ENCODE measurements at regions not wholly inside any gene's neighbourhood (a gene's known extent, or its start where the extent isn't known, plus 50 kb on each side); places are given as distances from the start of the nearest gene placed in this dataset.

DNA sequence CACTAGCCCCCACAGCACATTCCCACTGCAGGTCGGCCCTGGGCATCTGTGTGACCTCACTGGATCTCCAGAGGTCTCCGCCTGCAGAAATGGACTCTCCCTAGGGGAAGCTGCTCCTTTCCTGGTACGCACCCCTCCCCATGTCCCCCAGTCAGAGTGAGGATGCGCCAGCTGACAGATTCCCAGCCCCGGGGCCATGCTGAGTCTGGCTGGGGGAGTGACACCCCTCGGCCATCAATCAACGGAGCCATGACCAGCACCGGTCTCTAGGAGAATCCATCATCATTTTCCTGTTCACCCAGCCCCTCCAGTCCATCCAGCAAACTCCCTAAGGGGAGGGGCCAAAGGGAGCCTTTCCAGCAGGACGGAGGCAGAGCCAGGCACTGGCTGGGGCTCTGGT, 68.7 kb upstream of the PAX7 start:
- Histone ChIP-seq H3K36me3 (no peaks in the 10 kb centered on the region), H3K27me3 (peaks cover 50% of the 10 kb centered on the region), H3K4me3 (ENCODE audit: low read depth in 1 of 2, low read length in 1 of 2) (no peak overlapping the region), H3K4me1 (ENCODE audit: control insufficient read depth in 1 of 2, insufficient read depth in 1 of 2, low read depth in 1 of 2, low read length in 1 of 2) (no peaks in the 10 kb centered on the region), H3K27ac (no peak overlapping the region), H3K9me3 (no peaks in the 10 kb centered on the region)
- TF ChIP-seq, protein P1, sequence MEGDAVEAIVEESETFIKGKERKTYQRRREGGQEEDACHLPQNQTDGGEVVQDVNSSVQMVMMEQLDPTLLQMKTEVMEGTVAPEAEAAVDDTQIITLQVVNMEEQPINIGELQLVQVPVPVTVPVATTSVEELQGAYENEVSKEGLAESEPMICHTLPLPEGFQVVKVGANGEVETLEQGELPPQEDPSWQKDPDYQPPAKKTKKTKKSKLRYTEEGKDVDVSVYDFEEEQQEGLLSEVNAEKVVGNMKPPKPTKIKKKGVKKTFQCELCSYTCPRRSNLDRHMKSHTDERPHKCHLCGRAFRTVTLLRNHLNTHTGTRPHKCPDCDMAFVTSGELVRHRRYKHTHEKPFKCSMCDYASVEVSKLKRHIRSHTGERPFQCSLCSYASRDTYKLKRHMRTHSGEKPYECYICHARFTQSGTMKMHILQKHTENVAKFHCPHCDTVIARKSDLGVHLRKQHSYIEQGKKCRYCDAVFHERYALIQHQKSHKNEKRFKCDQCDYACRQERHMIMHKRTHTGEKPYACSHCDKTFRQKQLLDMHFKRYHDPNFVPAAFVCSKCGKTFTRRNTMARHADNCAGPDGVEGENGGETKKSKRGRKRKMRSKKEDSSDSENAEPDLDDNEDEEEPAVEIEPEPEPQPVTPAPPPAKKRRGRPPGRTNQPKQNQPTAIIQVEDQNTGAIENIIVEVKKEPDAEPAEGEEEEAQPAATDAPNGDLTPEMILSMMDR (IDR thresholded peaks at IDR 0.05), result no peak

DNA sequence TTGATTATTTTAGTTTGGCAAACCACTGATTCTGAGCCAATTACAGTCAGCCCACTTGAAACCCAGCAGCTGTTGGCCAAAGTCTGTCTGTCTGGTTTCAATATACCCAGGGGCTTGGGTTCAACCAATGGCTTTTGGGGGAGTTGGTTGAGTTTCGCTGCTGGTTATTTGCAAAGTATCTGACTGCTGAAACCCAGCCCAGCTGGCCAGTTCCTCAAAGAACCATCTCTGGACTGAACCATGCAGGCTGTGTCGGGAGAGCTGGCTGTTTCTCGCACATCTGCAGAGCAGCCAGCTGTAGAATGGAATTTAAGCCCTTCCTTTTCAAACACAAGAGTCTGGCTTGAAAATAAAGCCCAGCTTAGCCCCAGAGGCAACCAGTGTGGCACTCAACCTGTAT, 66.0 kb upstream of the PAX7 start:
- no peak overlapping the region for H3K27ac ChIP-seq
- H3K4me3 ChIP-seq (ENCODE audit: low read depth in 1 of 2, low read length in 1 of 2), result no peak overlapping the region
- H3K27me3 ChIP-seq, result peaks cover 23% of the 10 kb centered on the region
- TF ChIP-seq, protein P1 (IDR thresholded peaks at IDR 0.05), result no peak
- no peaks in the 10 kb centered on the region for H3K4me1 ChIP-seq (ENCODE audit: control insufficient read depth in 1 of 2, insufficient read depth in 1 of 2, low read depth in 1 of 2, low read length in 1 of 2)
- H3K36me3 ChIP-seq, result no peaks in the 10 kb centered on the region
- no peaks in the 10 kb centered on the region for H3K9me3 ChIP-seq

DNA sequence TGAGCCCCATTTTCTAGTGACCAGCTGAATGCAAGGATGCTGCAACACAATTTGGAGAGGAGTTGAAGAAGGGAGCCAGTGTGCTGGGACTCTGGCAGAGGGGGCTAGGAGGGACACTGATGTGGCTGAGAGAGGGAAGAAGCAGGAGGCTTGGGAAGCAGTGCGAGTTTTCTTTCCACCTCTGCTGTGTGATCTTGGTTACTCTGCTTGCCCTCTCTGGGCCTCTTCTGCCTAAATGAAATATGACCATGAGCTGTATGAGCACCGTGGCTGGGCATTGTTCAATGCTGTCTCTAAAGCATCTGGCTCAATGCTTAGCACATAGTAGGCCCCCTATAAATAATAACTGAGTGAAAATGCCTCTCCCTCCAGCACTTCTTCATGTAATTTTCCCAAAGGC, 65.3 kb upstream of the PAX7 start:
- TF ChIP-seq, protein P1 (IDR thresholded peaks at IDR 0.05), result no peak
- Histone ChIP-seq H3K4me1 (ENCODE audit: control insufficient read depth in 1 of 2, insufficient read depth in 1 of 2, low read depth in 1 of 2, low read length in 1 of 2) (no peaks in the 10 kb centered on the region), H3K9me3 (no peaks in the 10 kb centered on the region), H3K27ac (no peak overlapping the region), H3K27me3 (peaks cover 17% of the 10 kb centered on the region), H3K36me3 (no peaks in the 10 kb centered on the region), H3K4me3 (ENCODE audit: low read depth in 1 of 2, low read length in 1 of 2) (no peak overlapping the region)

DNA sequence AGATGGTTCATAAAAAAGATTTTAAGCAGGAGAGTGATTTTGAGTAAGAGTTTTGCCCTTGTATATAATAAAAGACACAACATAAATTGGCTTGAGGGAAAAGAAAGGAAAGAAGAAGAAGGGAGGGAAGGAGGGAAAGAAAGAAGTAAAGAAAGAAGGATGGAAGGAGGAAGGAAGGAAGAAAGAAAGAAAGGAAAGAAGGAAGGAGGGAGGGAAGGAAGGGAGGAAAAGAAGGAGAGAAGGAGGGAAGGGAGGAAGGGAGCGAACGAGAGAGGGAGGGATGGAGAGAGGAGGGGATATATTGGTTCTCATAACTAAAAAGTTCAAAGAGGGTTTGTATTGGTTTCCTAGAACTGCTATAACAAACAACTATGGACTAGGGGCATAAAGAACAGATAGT, 62.2 kb upstream of the PAX7 start:
- no peaks in the 10 kb centered on the region for H3K4me1 ChIP-seq (ENCODE audit: control insufficient read depth in 1 of 2, insufficient read depth in 1 of 2, low read depth in 1 of 2, low read length in 1 of 2)
- TF ChIP-seq, protein P1 (IDR thresholded peaks at IDR 0.05), result no peak
- no peaks in the 10 kb centered on the region for H3K9me3 ChIP-seq
- no peak overlapping the region for H3K4me3 ChIP-seq (ENCODE audit: low read depth in 1 of 2, low read length in 1 of 2)
- H3K27me3 ChIP-seq, result no peaks in the 10 kb centered on the region
- no peak overlapping the region for H3K27ac ChIP-seq
- no peaks in the 10 kb centered on the region for H3K36me3 ChIP-seq

DNA sequence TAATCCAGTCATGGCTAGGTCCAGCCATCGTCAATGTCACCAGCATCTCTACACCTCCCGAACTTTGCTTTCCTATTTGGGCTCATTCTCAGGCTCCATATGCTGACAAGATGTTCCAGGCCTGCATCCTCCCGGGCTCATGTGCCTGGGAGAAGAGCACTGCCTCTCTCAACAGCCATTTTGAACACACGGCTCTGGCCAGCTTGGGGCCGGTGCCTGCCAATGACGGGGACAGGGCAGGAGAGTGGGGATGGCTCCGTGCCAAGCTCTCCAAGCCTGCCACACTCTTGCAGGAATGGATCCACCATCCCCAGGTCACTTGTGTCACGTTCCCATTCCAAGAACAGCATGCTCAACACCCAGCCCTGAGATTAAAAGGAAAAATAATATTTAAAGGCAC, 61.4 kb upstream of the PAX7 start:
- no peak overlapping the region for H3K27ac ChIP-seq
- no peaks in the 10 kb centered on the region for H3K27me3 ChIP-seq
- no peak overlapping the region for H3K4me3 ChIP-seq (ENCODE audit: low read depth in 1 of 2, low read length in 1 of 2)
- TF ChIP-seq, protein P1 (IDR thresholded peaks at IDR 0.05), result no peak
- H3K9me3 ChIP-seq, result no peaks in the 10 kb centered on the region
- no peaks in the 10 kb centered on the region for H3K4me1 ChIP-seq (ENCODE audit: control insufficient read depth in 1 of 2, insufficient read depth in 1 of 2, low read depth in 1 of 2, low read length in 1 of 2)
- no peaks in the 10 kb centered on the region for H3K36me3 ChIP-seq
